ENCODE measurements at regions not wholly inside any gene's neighbourhood (a gene's known extent, or its start where the extent isn't known, plus 50 kb on each side); places are given as distances from the start of the nearest gene placed in this dataset.

DNA sequence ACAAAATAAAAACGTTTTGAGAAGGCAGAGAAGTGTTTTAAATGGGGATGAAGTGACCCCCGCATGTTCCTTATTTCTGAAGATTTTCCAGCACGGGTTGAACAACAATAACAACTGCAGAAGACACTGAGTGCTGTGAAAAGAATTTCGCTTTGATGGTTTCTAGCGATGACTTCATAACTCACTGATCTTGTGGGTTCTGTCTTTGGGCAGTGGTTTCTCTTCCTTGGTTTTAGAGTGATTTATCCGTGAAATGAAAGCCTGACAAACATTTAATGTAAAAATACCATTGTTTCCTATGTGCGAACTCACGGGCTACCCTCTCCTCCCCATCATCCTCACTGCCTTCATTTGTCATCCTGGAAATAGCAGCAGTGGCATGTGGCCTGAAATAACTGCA is 793.9 kb downstream of the QKI start:
- no peak for TF ChIP-seq BHLHE40 (IDR thresholded peaks at IDR 0.05; ENCODE audit: low read length)
- TF ChIP-seq, protein P1, sequence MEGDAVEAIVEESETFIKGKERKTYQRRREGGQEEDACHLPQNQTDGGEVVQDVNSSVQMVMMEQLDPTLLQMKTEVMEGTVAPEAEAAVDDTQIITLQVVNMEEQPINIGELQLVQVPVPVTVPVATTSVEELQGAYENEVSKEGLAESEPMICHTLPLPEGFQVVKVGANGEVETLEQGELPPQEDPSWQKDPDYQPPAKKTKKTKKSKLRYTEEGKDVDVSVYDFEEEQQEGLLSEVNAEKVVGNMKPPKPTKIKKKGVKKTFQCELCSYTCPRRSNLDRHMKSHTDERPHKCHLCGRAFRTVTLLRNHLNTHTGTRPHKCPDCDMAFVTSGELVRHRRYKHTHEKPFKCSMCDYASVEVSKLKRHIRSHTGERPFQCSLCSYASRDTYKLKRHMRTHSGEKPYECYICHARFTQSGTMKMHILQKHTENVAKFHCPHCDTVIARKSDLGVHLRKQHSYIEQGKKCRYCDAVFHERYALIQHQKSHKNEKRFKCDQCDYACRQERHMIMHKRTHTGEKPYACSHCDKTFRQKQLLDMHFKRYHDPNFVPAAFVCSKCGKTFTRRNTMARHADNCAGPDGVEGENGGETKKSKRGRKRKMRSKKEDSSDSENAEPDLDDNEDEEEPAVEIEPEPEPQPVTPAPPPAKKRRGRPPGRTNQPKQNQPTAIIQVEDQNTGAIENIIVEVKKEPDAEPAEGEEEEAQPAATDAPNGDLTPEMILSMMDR (CRISPR knock-in tag; IDR thresholded peaks at IDR 0.05) = no peak
- no peak for TF ChIP-seq ZNF619 (CRISPR knock-in tag; IDR thresholded peaks at IDR 0.05)
- TF ChIP-seq LCORL (IDR thresholded peaks at IDR 0.05) = no peak
- TF ChIP-seq LCORL (CRISPR knock-in tag; IDR thresholded peaks at IDR 0.05) = no peak
- no peak for TF ChIP-seq ZNF33A (CRISPR knock-in tag; IDR thresholded peaks at IDR 0.05; ENCODE audit: borderline replicate concordance)
- no peak for TF ChIP-seq TARDBP (CRISPR knock-in tag; IDR thresholded peaks at IDR 0.05)
- TF ChIP-seq POLR2AphosphoS2 (IDR thresholded peaks at IDR 0.05; ENCODE audit: low read depth, low read length) = no peak
- TF ChIP-seq ZC3H4 (CRISPR knock-in tag; IDR thresholded peaks at IDR 0.05; ENCODE audit: borderline replicate concordance) = no peak
- TF ChIP-seq SP140L (CRISPR knock-in tag; IDR thresholded peaks at IDR 0.05; ENCODE audit: borderline replicate concordance) = no peak

Data from HepG2 (cell line).